GM12872 (cell line): ENCODE measurements at regions not wholly inside any gene's neighbourhood (a gene's known extent, or its start where the extent isn't known, plus 50 kb on each side); places are given as distances from the start of the nearest gene placed in this dataset.

Experiments
- CTCF ChIP-seq: IDR thresholded peaks from 3 replicates; pipeline ENCODE4 v1.5.1; 2011; ENCODE audit warnings: low read depth, mild to moderate bottlenecking, low read length, moderate library complexity; ENCODE audit not compliant: insufficient read depth

- no peak for TF ChIP-seq CTCF
Measured at GRCh38 chr5:67581203-67581602, 384.6 kb upstream of the CD180 start.

GRCh38 chr5:67578011-67578410 is 381.4 kb upstream of the CD180 start:
- TF ChIP-seq CTCF, result no peak

- TF ChIP-seq CTCF, result no peak
Measured at GRCh38 chr5:67577424-67577823, 380.8 kb upstream of the CD180 start.

GRCh38 chr5:67576112-67576511 is 379.5 kb upstream of the CD180 start:
- no peak for TF ChIP-seq CTCF

GRCh38 chr5:67575087-67575486 is 378.5 kb upstream of the CD180 start:
- TF ChIP-seq CTCF, result no peak

- TF ChIP-seq CTCF, result no peak
Measured at GRCh38 chr5:67561151-67561932, 364.7 kb upstream of the CD180 start.

GRCh38 chr5:67552773-67553172 is 356.2 kb upstream of the CD180 start:
- no peak for TF ChIP-seq CTCF
